Suprapubic skin (tissue), 4 donors: ENCODE measurements at regions not wholly inside any gene's neighbourhood (a gene's known extent, or its start where the extent isn't known, plus 50 kb on each side); places are given as distances from the start of the nearest gene placed in this dataset.

ENCODE experiments used
- DNase-seq, 2 donors: peaks; one replicate each; pipeline ENCODE4 v3.0.0-alpha.2; 2019; ENCODE audit warnings: low spot score in 2 of 2
- H3K27ac ChIP-seq: fragments of 200-600 bp; sonication (generic); one replicate; pipeline ENCODE4 v1.5.1; 2019
- H3K27me3 ChIP-seq: fragments of 200-600 bp; sonication (generic); one replicate; pipeline ENCODE4 v1.5.1; 2019
- H3K36me3 ChIP-seq: fragments of 200-600 bp; sonication (generic); one replicate; pipeline ENCODE4 v1.5.1; 2019
- H3K4me1 ChIP-seq: fragments of 200-600 bp; sonication (generic); one replicate; pipeline ENCODE4 v1.5.1; 2019
- H3K4me3 ChIP-seq: fragments of 200-600 bp; sonication (generic); one replicate; pipeline ENCODE4 v1.5.1; 2019; ENCODE audit warnings: mild to moderate bottlenecking
- H3K9me3 ChIP-seq: fragments of 200-600 bp; sonication (generic); one replicate; pipeline ENCODE4 v1.5.1; 2019
- EP300 ChIP-seq: sonication (generic); formaldehyde crosslinking; IDR thresholded peaks from one replicate; pipeline ENCODE4 v1.6.1; 2017; ENCODE audit warnings: antibody characterized with exemption
- POLR2A ChIP-seq, 2 donors: fragments of 450-650 bp; IDR thresholded peaks; one replicate each; pipeline ENCODE4 v1.6.1; 2017; ENCODE audit warnings: antibody characterized with exemption in 2 of 2, mild to moderate bottlenecking in 2 of 2, moderate library complexity in 2 of 2
- POLR2AphosphoS5 ChIP-seq, 3 donors: sonication (generic); formaldehyde crosslinking; IDR thresholded peaks; one replicate each; pipeline ENCODE4 v1.6.1; 2017; ENCODE audit warnings: antibody characterized with exemption in 3 of 3
- WGBS: methylation state at CpG from one replicate; pipeline ENCODE4 v1.1.5; 2018; 5-methylcytosine and 5-hydroxymethylcytosine counted together
- TF ChIP-seq, protein P1 (sequence below), 2 donors: fragments of 200-600 bp in 1 of 2; fragments of 450-650 bp in 1 of 2; sonication (generic) in 1 of 2; IDR thresholded peaks; one replicate each; pipeline ENCODE4 v1.5.1; 2016 to 2019; ENCODE audit warnings: antibody characterized with exemption in 2 of 2, mild to moderate bottlenecking in 1 of 2, moderate library complexity in 1 of 2

DNA sequence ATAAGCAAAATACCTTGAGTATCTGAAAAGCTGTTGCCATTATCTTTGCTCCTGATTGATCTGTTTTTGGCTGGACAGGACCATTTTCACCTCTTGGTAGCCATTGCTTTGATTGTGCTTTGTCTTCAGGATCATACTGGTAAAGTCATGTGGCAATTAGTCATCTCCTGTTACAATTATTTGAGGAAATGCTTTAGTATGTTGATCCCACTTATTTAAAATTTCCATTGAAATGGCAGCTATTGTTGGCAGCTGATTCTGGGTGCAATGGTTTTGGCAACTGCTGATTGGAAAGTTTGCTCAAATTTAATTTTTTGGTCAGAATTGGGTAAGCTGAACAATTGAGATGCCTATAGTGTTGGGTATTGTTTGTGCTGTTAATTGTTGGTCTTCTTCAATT, 238.3 kb upstream of the TLL1 start:
- Histone ChIP-seq H3K9me3 (no peaks in the 10 kb centered on the region), H3K36me3 (no peaks in the 10 kb centered on the region), H3K4me3 (no peak overlapping the region), H3K27ac (no peak overlapping the region), H3K4me1 (peaks cover 20% of the 10 kb centered on the region), H3K27me3 (no peaks in the 10 kb centered on the region)
- no peak for DNase-seq
- TF ChIP-seq EP300: no peak
- no peak for TF ChIP-seq POLR2AphosphoS5 (IDR thresholded peaks at IDR 0.05)
- no peak for TF ChIP-seq POLR2A (IDR thresholded peaks at IDR 0.05)
- TF ChIP-seq, protein P1, sequence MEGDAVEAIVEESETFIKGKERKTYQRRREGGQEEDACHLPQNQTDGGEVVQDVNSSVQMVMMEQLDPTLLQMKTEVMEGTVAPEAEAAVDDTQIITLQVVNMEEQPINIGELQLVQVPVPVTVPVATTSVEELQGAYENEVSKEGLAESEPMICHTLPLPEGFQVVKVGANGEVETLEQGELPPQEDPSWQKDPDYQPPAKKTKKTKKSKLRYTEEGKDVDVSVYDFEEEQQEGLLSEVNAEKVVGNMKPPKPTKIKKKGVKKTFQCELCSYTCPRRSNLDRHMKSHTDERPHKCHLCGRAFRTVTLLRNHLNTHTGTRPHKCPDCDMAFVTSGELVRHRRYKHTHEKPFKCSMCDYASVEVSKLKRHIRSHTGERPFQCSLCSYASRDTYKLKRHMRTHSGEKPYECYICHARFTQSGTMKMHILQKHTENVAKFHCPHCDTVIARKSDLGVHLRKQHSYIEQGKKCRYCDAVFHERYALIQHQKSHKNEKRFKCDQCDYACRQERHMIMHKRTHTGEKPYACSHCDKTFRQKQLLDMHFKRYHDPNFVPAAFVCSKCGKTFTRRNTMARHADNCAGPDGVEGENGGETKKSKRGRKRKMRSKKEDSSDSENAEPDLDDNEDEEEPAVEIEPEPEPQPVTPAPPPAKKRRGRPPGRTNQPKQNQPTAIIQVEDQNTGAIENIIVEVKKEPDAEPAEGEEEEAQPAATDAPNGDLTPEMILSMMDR (IDR thresholded peaks at IDR 0.05): no peak

DNA sequence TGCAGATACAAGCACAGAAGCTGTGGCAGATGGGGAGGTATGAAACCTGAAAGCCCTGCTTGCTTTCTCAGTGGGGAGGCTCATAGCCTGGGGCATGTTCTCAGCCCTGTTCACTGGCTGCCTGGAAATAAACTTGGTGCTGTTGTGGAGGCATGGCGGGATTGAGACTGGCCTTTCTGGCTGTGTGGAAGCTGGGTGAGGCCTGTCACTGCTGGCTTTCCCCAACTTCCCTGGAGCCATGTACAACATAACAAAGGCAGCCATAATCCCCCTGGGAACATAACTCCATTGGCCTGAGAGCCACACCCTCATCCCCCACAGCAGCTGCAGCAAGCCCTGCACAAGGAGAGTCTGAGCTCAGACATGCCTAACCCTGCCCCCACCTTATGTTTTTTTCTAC, 237.7 kb upstream of the TLL1 start:
- Histone ChIP-seq H3K27me3 (no peaks in the 10 kb centered on the region), H3K27ac (no peak overlapping the region), H3K9me3 (no peaks in the 10 kb centered on the region), H3K4me1 (peaks cover 18% of the 10 kb centered on the region), H3K4me3 (no peak overlapping the region), H3K36me3 (no peaks in the 10 kb centered on the region)
- no peak for DNase-seq
- TF ChIP-seq POLR2A (IDR thresholded peaks at IDR 0.05) (no peak), EP300 (no peak), POLR2AphosphoS5 (IDR thresholded peaks at IDR 0.05) (no peak)
- TF ChIP-seq, protein P1 (IDR thresholded peaks at IDR 0.05): no peak
- WGBS: 100% methylated on average over 1 of the region's 1 CpG

DNA sequence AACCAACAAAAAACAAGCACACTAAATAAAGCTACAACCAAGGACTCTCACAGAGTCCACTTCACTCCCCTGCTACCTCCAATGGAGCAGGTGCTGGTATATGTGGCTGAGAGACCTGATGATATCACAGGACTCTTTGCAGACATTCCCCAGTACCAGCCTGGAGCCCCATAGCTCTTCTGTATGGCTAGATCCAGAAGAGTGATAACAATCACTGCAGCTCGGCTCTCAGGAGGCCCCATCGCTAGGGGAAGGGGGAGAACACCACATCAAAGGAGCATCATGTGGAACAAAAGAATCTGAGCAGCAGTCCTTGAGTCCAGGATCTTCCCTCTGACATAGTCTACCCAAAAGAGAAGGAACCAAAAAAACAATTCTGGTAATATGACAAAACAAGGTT, 237.1 kb upstream of the TLL1 start:
- no peaks in the 10 kb centered on the region for H3K36me3 ChIP-seq
- TF ChIP-seq POLR2A (IDR thresholded peaks at IDR 0.05) (no peak), POLR2AphosphoS5 (IDR thresholded peaks at IDR 0.05) (no peak), EP300 (no peak)
- TF ChIP-seq, protein P1 (IDR thresholded peaks at IDR 0.05): no peak
- H3K4me1 ChIP-seq: peaks cover 13% of the 10 kb centered on the region
- 81% methylated on average over 2 of the region's 2 CpGs for WGBS
- no peaks in the 10 kb centered on the region for H3K27me3 ChIP-seq
- DNase-seq: no peak
- no peak overlapping the region for H3K4me3 ChIP-seq
- H3K9me3 ChIP-seq: no peaks in the 10 kb centered on the region
- H3K27ac ChIP-seq: no peak overlapping the region

DNA sequence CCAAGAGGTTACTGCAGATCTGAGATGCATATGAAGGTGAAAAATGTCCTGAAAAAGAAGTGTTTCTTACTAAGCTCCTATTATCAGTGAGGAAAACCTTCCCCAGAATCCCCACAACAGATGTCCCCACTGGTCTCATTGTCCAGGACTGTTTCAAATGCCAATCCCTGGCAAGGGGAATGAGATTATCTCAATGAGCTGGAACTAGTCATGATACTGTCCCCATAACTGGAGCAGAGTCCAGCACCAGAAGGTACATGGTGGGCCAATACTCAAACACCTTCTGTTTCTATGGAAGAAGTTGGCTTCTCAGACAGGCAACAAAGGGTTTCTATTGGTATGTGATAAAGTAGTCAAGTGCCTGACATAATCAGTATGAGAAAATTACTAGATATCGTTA, 221.1 kb upstream of the TLL1 start:
- Histone ChIP-seq H3K36me3 (no peaks in the 10 kb centered on the region), H3K4me3 (no peak overlapping the region), H3K27me3 (no peaks in the 10 kb centered on the region), H3K4me1 (no peaks in the 10 kb centered on the region), H3K9me3 (no peaks in the 10 kb centered on the region), H3K27ac (no peak overlapping the region)
- 95% methylated on average over 1 of the region's 1 CpG for WGBS
- TF ChIP-seq POLR2A (IDR thresholded peaks at IDR 0.05) (no peak), EP300 (no peak), POLR2AphosphoS5 (IDR thresholded peaks at IDR 0.05) (no peak)
- TF ChIP-seq, protein P1 (IDR thresholded peaks at IDR 0.05): no peak
- no peak for DNase-seq

DNA sequence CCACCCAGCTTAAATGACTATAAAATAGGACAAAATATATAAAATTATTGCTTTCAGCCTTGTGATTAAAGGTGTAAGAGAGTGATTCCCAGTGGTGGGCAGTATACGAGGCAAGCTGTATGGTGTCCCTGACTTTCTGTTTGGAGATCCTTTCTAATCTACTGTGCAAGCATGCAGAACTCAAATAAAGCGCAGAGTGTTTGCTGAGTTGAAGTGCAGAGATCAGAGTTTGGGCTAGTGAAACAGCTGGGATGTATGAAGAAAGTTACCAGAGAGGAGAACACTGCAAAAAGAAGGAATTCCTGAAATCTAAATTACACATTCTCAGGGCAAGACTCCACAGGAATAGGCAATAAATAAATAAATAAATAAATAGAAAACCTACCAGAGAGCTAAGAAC, 218.5 kb upstream of the TLL1 start:
- Histone ChIP-seq H3K4me3 (no peak overlapping the region), H3K9me3 (no peaks in the 10 kb centered on the region), H3K27me3 (no peaks in the 10 kb centered on the region), H3K4me1 (no peaks in the 10 kb centered on the region), H3K36me3 (no peaks in the 10 kb centered on the region), H3K27ac (no peak overlapping the region)
- DNase-seq: no peak
- WGBS: 85% methylated on average over 2 of the region's 2 CpGs
- TF ChIP-seq EP300: no peak
- TF ChIP-seq POLR2AphosphoS5 (IDR thresholded peaks at IDR 0.05): no peak
- TF ChIP-seq POLR2A (IDR thresholded peaks at IDR 0.05): no peak
- TF ChIP-seq, protein P1 (IDR thresholded peaks at IDR 0.05): no peak
